A172 (cell line): ENCODE measurements at regions not wholly inside any gene's neighbourhood (a gene's known extent, or its start where the extent isn't known, plus 50 kb on each side); places are given as distances from the start of the nearest gene placed in this dataset.

Source experiments
- DNase-seq: peaks from one replicate; pipeline ENCODE4 v3.0.0-alpha.2; 2015; ENCODE audit warnings: low spot score

DNA sequence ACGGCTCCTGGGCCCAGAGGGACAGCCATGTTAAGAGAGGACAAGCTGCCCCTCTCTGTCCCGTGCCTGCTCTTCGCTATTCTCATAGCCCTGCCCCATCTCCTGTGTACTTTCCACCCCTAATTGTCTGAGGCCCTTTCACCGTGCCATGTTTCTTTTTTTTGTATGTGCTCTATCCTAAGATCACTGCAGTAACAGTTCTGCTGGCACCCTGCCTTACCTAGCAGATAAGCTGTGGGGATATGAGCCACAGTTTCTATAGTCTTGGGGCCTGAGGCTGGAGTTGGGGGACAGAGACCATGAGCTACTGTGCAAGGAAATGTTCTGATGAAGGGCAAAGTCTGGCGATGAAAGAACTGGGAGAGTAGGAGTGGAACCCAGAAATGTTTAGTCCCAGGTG is 269.5 kb upstream of the CITED2 start:
- DNase-seq, result no peak

GRCh38 chr6:139642346-139642745 is 267.9 kb upstream of the CITED2 start:
- DNase-seq, result no peak

GRCh38 chr6:139641376-139641775 is 266.9 kb upstream of the CITED2 start:
- DNase-seq, result no peak

GRCh38 chr6:139640921-139641320 is 266.5 kb upstream of the CITED2 start:
- no peak for DNase-seq

GRCh38 chr6:139640448-139640847 is 266.0 kb upstream of the CITED2 start:
- no peak for DNase-seq

- no peak for DNase-seq
Observed at GRCh38 chr6:139639507-139639906, 265.1 kb upstream of the CITED2 start.

DNA sequence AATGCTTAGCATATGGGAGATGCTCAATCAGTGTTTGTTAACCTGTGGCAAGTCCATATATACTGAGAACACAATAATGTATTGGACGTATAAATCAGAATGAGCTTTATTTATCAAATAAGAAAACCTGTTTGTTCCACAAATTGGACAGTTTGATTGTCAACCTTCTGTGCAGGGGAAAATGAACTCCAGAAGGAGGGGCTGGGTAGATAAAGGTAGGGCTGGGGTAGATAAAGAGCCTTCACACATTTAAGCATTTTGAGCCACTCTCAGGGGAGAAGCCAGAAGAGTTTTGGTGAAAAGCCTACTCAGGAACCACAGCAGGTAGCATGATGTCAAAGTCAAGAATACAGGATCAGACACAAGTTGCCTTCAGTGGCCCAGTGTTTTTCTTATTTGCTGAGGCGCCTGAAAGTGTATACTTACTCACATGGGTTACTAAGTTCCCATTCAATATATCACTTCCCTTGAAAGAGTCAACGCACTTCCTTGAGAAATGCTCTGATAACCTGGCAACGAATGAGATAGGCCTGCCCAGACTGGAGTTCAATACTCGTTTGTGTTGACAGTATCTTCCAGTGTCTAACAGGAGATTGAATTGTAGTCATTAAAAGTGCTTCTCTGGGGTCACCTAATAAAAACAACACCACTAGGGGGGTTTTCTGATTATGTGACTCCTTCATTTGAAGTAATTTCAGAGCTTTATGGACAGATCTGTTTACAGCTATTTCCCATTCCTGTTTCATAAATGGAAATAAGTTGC is 263.9 kb upstream of the CITED2 start:
- no peak for DNase-seq

DNA sequence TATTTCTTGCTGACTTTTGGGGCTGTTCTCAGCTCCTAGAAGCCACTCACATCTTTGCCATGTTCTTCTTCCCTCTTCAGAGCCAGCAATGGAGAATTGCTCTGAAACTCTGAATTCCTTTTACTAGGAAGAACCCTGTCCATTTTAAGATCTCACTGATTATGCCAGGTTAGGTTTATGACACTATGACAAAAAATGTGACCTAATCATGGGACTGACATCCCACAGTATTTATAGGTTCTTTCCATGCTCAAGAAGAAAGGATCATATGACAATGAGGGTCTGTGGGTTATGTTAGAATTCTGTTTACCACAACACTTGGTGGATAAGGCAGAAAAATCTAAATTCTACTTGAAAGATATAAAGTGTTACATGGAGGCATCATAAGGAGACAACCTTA is 263.3 kb upstream of the CITED2 start:
- no peak for DNase-seq

- DNase-seq, result no peak
Observed at GRCh38 chr6:139636391-139636790, 261.9 kb upstream of the CITED2 start.

DNA sequence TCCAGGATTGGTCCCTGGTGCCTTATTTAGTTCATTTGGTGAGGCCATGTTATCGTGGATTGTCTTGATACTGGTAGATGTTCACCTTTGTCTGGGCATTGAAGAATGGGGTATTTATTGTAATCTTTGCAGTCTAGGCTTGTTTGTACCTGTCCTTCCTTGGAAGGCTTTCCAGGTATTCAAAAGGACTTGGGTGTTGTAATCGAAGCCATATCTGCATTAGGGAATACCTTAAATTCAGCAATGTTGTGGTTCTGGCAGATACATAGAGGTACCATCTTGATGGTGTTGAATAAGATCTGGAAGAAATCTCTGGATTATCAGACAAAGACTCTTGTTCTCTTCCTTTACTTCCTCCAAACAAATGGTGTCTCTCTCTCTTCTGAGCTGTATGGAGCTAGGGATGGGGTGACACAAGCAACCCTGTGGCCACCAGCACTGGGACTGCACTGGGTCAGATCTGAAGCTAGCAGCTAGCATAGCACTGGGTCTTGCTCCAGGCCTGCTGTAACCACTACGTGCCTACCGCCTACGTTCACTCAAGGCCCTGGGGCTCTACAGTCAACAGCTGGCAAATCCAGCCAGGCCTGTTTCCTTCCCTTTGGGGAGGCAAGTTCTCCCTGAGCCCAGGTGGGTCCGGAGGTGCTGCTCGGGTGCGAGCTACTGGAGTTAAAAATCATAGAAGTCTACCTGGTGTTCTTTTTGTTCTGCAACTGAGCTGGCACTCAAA is 261.1 kb upstream of the CITED2 start:
- DNase-seq, result no peak

- DNase-seq, result no peak
Observed at GRCh38 chr6:139632840-139633239, 258.4 kb upstream of the CITED2 start.

DNA sequence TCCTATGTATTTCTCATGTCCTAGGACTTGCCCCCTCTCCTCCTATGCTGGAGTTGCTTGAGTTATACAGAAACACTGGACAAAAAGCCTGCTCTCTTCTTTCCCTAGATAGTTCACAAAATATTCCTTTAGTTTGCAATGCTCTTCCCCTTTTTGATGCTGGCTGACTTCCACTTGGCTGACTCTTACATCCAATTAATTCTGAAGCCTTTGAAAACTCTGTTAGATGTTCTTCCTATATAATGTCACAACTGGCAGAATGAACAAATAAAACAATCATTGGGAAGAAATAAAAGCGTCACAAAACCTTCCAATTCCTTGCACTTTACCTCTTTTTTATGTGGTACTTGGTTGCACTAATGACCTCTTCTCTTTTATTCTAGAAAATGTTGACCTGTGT is 253.8 kb upstream of the CITED2 start:
- DNase-seq, result no peak

DNA sequence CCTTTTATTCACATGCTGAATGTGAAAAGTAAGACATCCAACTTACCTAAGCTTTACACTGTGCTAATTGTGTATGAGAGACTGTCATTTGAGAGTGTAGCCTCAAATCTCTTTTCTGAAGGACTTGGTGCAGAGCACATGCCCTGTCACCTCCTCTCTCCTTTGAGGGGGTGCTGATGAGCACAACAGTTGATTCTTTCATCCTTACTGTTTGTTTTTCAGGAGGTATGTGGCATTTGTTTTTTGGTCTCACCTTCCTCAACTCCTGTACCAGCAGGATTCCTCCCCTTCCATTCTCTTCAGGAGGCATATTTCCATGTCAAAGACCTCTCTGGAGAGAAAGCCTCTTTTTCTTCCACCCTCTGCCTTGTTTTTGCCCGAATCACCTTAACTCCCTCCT is 252.6 kb upstream of the CITED2 start:
- DNase-seq, result no peak

- DNase-seq, result no peak
Observed at GRCh38 chr6:139625998-139626975, 251.8 kb upstream of the CITED2 start.

GRCh38 chr6:139625081-139625939 is 250.9 kb upstream of the CITED2 start:
- DNase-seq, result no peak

DNA sequence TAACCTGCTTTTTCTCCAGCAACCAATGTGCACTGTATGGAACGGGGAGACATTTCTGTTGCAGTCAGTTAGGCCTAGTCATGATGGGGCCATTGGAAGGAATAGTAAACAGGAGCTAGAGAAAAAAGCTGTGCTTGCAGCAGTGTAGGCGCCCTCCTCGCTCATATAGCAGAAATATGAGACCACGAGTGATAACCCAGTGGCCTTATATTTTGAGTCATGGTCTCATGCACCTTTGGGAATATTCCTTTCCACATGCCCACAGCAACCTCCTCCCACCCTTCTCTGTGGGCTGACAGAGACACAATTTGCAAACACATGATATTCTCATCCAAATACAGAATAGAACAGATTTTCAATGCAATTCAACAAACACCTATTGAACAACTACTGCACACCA is 248.9 kb upstream of the CITED2 start:
- DNase-seq, result no peak

DNA sequence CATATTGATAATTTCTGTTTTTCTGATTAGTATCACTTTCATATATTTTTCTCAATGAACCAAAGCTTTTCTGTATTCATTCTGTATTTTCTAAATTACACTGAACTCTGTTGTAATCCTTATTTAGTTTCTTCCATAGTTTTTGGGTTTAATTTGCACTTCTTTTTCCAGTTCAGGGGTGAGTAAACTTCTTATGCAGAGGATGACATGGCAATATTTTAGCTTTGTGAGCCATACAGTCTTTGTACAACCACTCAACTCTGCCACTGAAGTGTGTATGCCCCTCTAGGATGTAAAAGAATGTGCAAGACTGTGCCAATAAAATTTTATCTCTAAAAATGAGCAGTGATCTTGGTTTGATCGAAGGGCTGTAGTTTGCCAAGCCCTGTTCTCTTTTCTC is 239.0 kb upstream of the CITED2 start:
- no peak for DNase-seq

- DNase-seq, result no peak
Observed at GRCh38 chr6:139612135-139612465, 237.7 kb upstream of the CITED2 start.

GRCh38 chr6:139611327-139612134 is 237.1 kb upstream of the CITED2 start:
- DNase-seq, result no peak

DNA sequence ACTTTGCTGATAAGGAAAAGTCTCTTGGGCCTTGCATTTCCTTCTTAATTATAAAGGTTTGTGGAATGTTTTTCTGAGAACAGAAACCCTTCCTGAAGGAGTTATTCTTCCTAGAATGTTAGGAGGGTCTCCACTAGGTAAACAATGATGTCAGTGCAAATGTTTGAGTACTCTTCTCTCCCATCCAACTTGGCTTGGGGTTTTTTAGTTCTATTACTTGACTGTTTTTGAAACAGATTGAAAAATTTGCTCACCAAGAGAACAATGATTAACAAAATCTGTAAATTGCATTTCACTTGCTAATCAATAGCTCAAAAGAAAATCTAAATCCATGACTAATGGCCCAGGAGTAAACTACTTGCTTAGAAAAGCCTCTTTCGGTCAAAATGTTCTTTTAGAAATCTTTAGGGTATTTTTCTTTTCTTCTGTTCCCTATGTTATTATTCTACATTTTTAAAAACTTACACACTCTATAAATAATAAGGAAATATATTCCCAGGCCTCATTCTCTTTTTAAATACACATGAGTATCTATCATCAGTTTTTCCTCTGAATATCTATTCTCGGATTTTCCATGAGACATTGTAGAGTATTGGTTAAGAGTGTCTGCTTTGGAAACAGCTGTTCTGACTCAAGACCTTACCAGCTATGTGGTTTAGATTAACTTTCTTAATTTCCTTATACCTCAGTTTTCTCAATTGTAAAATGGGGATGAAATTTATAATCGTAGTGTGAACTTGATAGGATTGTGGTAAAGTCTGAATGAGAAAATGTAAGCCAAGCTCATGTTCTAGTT is 234.2 kb upstream of the CITED2 start:
- DNase-seq, result no peak
